Neutrophil (primary cell): ENCODE measurements at regions not wholly inside any gene's neighbourhood (a gene's known extent, or its start where the extent isn't known, plus 50 kb on each side); places are given as distances from the start of the nearest gene placed in this dataset.

Source experiments
- H3K27ac ChIP-seq: fragments of 200-600 bp; sonication (generic); 2 replicates; pipeline ENCODE4 v1.5.1; 2016; ENCODE audit warnings: mild to moderate bottlenecking, moderate library complexity
- H3K27me3 ChIP-seq: fragments of 200-600 bp; sonication (generic); 2 replicates; pipeline ENCODE4 v1.6.0; 2016; ENCODE audit warnings: mild to moderate bottlenecking
- H3K36me3 ChIP-seq: fragments of 200-600 bp; sonication (generic); 2 replicates; pipeline ENCODE4 v1.5.1; 2017
- H3K4me1 ChIP-seq, 2 experiments: fragments of 200-600 bp in 1 of 2; sonication (generic) in 1 of 2; 1 replicate in 1 of 2; 2 replicates in 1 of 2; pipeline versions ENCODE4 v1.5.1 to v1.6.1; 2013 to 2016; ENCODE audit warnings: low read depth in 1 of 2, low read length in 1 of 2, mild to moderate bottlenecking in 1 of 2, moderate library complexity in 1 of 2; ENCODE audit not compliant: control insufficient read depth in 1 of 2, insufficient read depth in 1 of 2
- H3K4me3 ChIP-seq, 2 experiments: fragments of 200-600 bp in 1 of 2; sonication (generic) in 1 of 2; 1 replicate in 1 of 2; 2 replicates in 1 of 2; pipeline ENCODE4 v1.5.1; 2013 to 2016; ENCODE audit warnings: low read depth in 1 of 2, low read length in 1 of 2, mild to moderate bottlenecking in 1 of 2, moderate library complexity in 1 of 2
- H3K9me3 ChIP-seq: fragments of 200-600 bp; sonication (generic); 2 replicates; pipeline ENCODE4 v1.5.1; 2016
- CTCF ChIP-seq: fragments of 200-600 bp; sonication (generic); IDR thresholded peaks from 2 replicates; pipeline ENCODE4 v1.5.1; 2016; ENCODE audit warnings: antibody characterized with exemption

- Histone ChIP-seq H3K27me3 (no peaks in the 10 kb centered on the region), H3K9me3 (no peaks in the 10 kb centered on the region), H3K36me3 (no peaks in the 10 kb centered on the region), H3K4me1 (no peaks in the 10 kb centered on the region), H3K27ac (no peak overlapping the region), H3K4me3 (no peak overlapping the region)
- no peak for TF ChIP-seq CTCF
Measured at GRCh38 chr7:135846339-135846738, 97.7 kb upstream of the FAM180A start.

- Histone ChIP-seq H3K4me3 (no peak overlapping the region), H3K4me1 (no peaks in the 10 kb centered on the region), H3K27ac (no peak overlapping the region), H3K36me3 (no peaks in the 10 kb centered on the region), H3K9me3 (no peaks in the 10 kb centered on the region), H3K27me3 (no peaks in the 10 kb centered on the region)
- no peak for TF ChIP-seq CTCF
Measured at GRCh38 chr7:135845415-135846075, 96.9 kb upstream of the FAM180A start.

GRCh38 chr7:135844903-135845302 lies 96.3 kb upstream of the FAM180A start:
- TF ChIP-seq CTCF, result no peak
- H3K36me3 ChIP-seq, result no peaks in the 10 kb centered on the region

GRCh38 chr7:135843214-135843613 lies 94.6 kb upstream of the FAM180A start:
- H3K36me3 ChIP-seq, result no peaks in the 10 kb centered on the region
- H3K4me3 ChIP-seq, result no peak overlapping the region
- H3K27me3 ChIP-seq, result no peaks in the 10 kb centered on the region
- H3K9me3 ChIP-seq, result no peaks in the 10 kb centered on the region
- no peak for TF ChIP-seq CTCF
- no peak overlapping the region for H3K27ac ChIP-seq
- H3K4me1 ChIP-seq, result no peaks in the 10 kb centered on the region

More at GRCh38 chr7:135844903-135845302, 96.3 kb upstream of the FAM180A start:
- no peak overlapping the region for H3K27ac ChIP-seq
- no peaks in the 10 kb centered on the region for H3K27me3 ChIP-seq
- H3K4me3 ChIP-seq, result no peak overlapping the region
- H3K9me3 ChIP-seq, result no peaks in the 10 kb centered on the region
- no peaks in the 10 kb centered on the region for H3K4me1 ChIP-seq

- Histone ChIP-seq H3K4me1 (no peaks in the 10 kb centered on the region), H3K27me3 (no peaks in the 10 kb centered on the region), H3K4me3 (no peak overlapping the region), H3K36me3 (no peaks in the 10 kb centered on the region), H3K9me3 (no peaks in the 10 kb centered on the region), H3K27ac (no peak overlapping the region)
- TF ChIP-seq CTCF, result no peak
Measured at GRCh38 chr7:135842446-135843179, 94.0 kb upstream of the FAM180A start.
